H9 (cell line): ENCODE measurements at regions not wholly inside any gene's neighbourhood (a gene's known extent, or its start where the extent isn't known, plus 50 kb on each side); places are given as distances from the start of the nearest gene placed in this dataset.

Experiments
- DNase-seq: peaks from one replicate; pipeline ENCODE4 v3.0.0-alpha.2; 2017
- H2AFZ ChIP-seq: one replicate; pipeline ENCODE4 v1.6.1; 2013; ENCODE audit warnings: mild to moderate bottlenecking, low read length, control low read depth, moderate library complexity
- H2AK5ac ChIP-seq: 2 replicates; pipeline ENCODE4 v1.6.1; 2013; ENCODE audit warnings: low read length, control low read depth, mixed read lengths; ENCODE audit not compliant: insufficient read length
- H2BK120ac ChIP-seq: one replicate; pipeline ENCODE4 v1.6.1; 2013; ENCODE audit warnings: low read depth, mild to moderate bottlenecking, low read length, control low read depth, inconsistent platforms; ENCODE audit not compliant: poor library complexity, severe bottlenecking
- H2BK12ac ChIP-seq: 2 replicates; pipeline ENCODE4 v1.6.1; 2013; ENCODE audit warnings: low read length, control low read depth, mixed read lengths, low read depth; ENCODE audit not compliant: insufficient read length
- H2BK15ac ChIP-seq: 2 replicates; pipeline ENCODE4 v1.6.1; 2013; ENCODE audit warnings: low read depth, low read length, control low read depth
- H2BK20ac ChIP-seq: one replicate; pipeline ENCODE4 v1.6.1; 2013; ENCODE audit warnings: low read depth, mild to moderate bottlenecking, low read length, control low read depth, inconsistent platforms; ENCODE audit not compliant: poor library complexity, severe bottlenecking
- H2BK5ac ChIP-seq: 2 replicates; pipeline ENCODE4 v1.6.1; 2013; ENCODE audit warnings: low read length, control low read depth, mixed read lengths; ENCODE audit not compliant: insufficient read length
- H3K14ac ChIP-seq: 2 replicates; pipeline ENCODE4 v1.6.1; 2013; ENCODE audit warnings: low read length, control low read depth; ENCODE audit not compliant: insufficient read depth
- H3K18ac ChIP-seq: 2 replicates; pipeline ENCODE4 v1.6.1; 2013; ENCODE audit warnings: low read depth, mild to moderate bottlenecking, mixed read lengths, low read length, control low read depth; ENCODE audit not compliant: insufficient read length
- H3K23ac ChIP-seq: 2 replicates; pipeline ENCODE4 v1.6.1; 2013; ENCODE audit warnings: low read length, control low read depth, mixed read lengths, low read depth; ENCODE audit not compliant: insufficient read length
- H3K23me2 ChIP-seq: 2 replicates; pipeline ENCODE4 v1.6.1; 2013; ENCODE audit warnings: low read depth, mild to moderate bottlenecking, mixed read lengths, low read length, control low read depth; ENCODE audit not compliant: insufficient read length, poor library complexity, severe bottlenecking
- H3K27ac ChIP-seq: 2 replicates; pipeline ENCODE4 v1.5.1; 2013; ENCODE audit warnings: low read length, control low read depth, mixed read lengths, low read depth; ENCODE audit not compliant: insufficient read length
- H3K27me3 ChIP-seq: 2 replicates; pipeline ENCODE4 v1.6.1; 2013; ENCODE audit warnings: low read length, control low read depth, inconsistent platforms; ENCODE audit not compliant: insufficient read depth
- H3K4ac ChIP-seq: 2 replicates; pipeline ENCODE4 v1.6.1; 2013; ENCODE audit warnings: low read depth, mild to moderate bottlenecking, control low read depth, inconsistent platforms, low read length, moderate library complexity
- H3K4me1 ChIP-seq: 2 replicates; pipeline ENCODE4 v1.6.1; 2013; ENCODE audit warnings: low read length, control low read depth, inconsistent platforms; ENCODE audit not compliant: insufficient read depth
- H3K4me2 ChIP-seq: 2 replicates; pipeline ENCODE4 v1.6.1; 2013; ENCODE audit warnings: low read length, control low read depth, mixed read lengths; ENCODE audit not compliant: insufficient read length, insufficient read depth
- H3K56ac ChIP-seq: 2 replicates; pipeline ENCODE4 v1.6.1; 2013; ENCODE audit warnings: low read depth, mild to moderate bottlenecking, mixed read lengths, low read length, control low read depth; ENCODE audit not compliant: insufficient read length
- H3K79me1 ChIP-seq: 2 replicates; pipeline ENCODE4 v1.6.1; 2013; ENCODE audit warnings: low read depth, mild to moderate bottlenecking, moderate library complexity, low read length, control low read depth, inconsistent platforms; ENCODE audit not compliant: insufficient read depth, poor library complexity, severe bottlenecking
- H3K79me2 ChIP-seq: 2 replicates; pipeline ENCODE4 v1.6.1; 2013; ENCODE audit warnings: low read length, control low read depth, inconsistent platforms; ENCODE audit not compliant: insufficient read depth
- H3K9ac ChIP-seq: 2 replicates; pipeline ENCODE4 v1.6.1; 2013; ENCODE audit warnings: low read length, control low read depth, mixed read lengths; ENCODE audit not compliant: insufficient read length; ENCODE audit errors: extremely low read depth
- H3K9me3 ChIP-seq: one replicate; pipeline ENCODE4 v1.6.1; 2013; ENCODE audit warnings: low read depth, low read length, inconsistent platforms; ENCODE audit not compliant: control insufficient read depth
- H3T11ph ChIP-seq: one replicate; pipeline ENCODE4 v1.6.1; 2013; ENCODE audit warnings: mild to moderate bottlenecking, low read length, control low read depth, inconsistent platforms
- H4K20me1 ChIP-seq: one replicate; pipeline ENCODE4 v1.6.1; 2013; ENCODE audit not compliant: control insufficient read depth, insufficient read length, insufficient read depth
- H4K5ac ChIP-seq: 2 replicates; pipeline ENCODE4 v1.6.1; 2013; ENCODE audit warnings: low read depth, mild to moderate bottlenecking, mixed read lengths, low read length, control low read depth; ENCODE audit not compliant: insufficient read length
- H4K8ac ChIP-seq: replicated peaks from 2 replicates; pipeline ENCODE4 v1.6.1; 2013; ENCODE audit warnings: low read length, control low read depth, mixed read lengths, low read depth; ENCODE audit not compliant: insufficient read length
- H4K91ac ChIP-seq: 2 replicates; pipeline ENCODE4 v1.6.1; 2013; ENCODE audit warnings: low read depth, mild to moderate bottlenecking, moderate library complexity, mixed read lengths, low read length, control low read depth; ENCODE audit not compliant: insufficient read length
- H3K27ac Mint-ChIP-seq, 3 experiments: 2 replicates in 2 of 3; 3 replicates in 1 of 3; pipeline ENCODE4 v1.8.0; 2020 to 2021; ENCODE audit warnings: mixed read lengths in 3 of 3, mild to moderate bottlenecking in 1 of 3, moderate library complexity in 1 of 3
- H3K27me3 Mint-ChIP-seq: 2 replicates; pipeline ENCODE4 v1.8.0; 2021; ENCODE audit warnings: low read depth, mild to moderate bottlenecking, moderate library complexity, mixed read lengths
- H3K36me3 Mint-ChIP-seq, 3 experiments: 2 replicates in 2 of 3; 3 replicates in 1 of 3; pipeline ENCODE4 v1.8.0; 2020 to 2021; ENCODE audit warnings: low read depth in 3 of 3, mixed read lengths in 3 of 3; ENCODE audit not compliant: insufficient read depth in 1 of 3
- H3K4me1 Mint-ChIP-seq, 2 experiments: 2 replicates each; pipeline ENCODE4 v1.8.0; 2020; ENCODE audit warnings: mixed read lengths in 2 of 2
- H3K4me3 Mint-ChIP-seq, 2 experiments: 2 replicates in 1 of 2; 3 replicates in 1 of 2; pipeline ENCODE4 v1.8.0; 2020 to 2021; ENCODE audit warnings: mild to moderate bottlenecking in 2 of 2, mixed read lengths in 2 of 2, moderate library complexity in 1 of 2
- H3K9me3 Mint-ChIP-seq, 2 experiments: 2 replicates in 1 of 2; 3 replicates in 1 of 2; pipeline ENCODE4 v1.8.0; 2020; ENCODE audit warnings: mild to moderate bottlenecking in 2 of 2, mixed read lengths in 2 of 2, moderate library complexity in 1 of 2
- WGBS: extraction: QIAGEN DNeasy Blood & Tissue Kit; methylation state at CpG from one replicate; pipeline ENCODE4 v1.1.7; 2013; ENCODE audit warnings: missing lambda C conversion rate, low lambda C conversion rate, mixed read lengths; ENCODE audit not compliant: insufficient read length; ENCODE audit errors: extremely low coverage; 5-methylcytosine and 5-hydroxymethylcytosine counted together
- TF ChIP-seq, protein P1 (sequence below): fragments of 200-600 bp; sonication (generic); conservative IDR thresholded peaks from 3 replicates; pipeline ENCODE4 v1.8.0; 2021; ENCODE audit warnings: antibody characterized with exemption, mild to moderate bottlenecking

DNA sequence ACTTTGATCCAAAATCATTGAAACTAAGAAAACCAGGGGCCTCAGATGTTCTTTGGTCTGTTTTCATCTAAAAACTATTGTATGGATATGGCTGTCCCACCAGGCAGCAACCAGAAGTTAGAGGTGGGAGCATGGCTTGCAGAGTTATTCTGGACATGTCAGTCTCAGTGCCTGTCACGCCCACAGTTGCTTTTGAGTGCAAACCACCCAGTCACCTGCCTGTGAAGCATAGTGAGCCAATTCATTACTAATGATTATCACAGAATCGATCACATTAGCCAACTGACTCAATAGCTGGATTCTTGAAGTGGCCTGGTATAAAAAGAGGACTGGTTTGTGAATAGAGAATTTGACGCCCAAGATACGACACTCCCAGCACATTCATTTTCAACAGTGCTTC is 104.2 kb upstream of the SORBS2 start:
- no peak overlapping the region for H2BK12ac ChIP-seq
- H3K14ac ChIP-seq: no peak overlapping the region
- DNase-seq: no peak
- Mint-ChIP-seq H3K4me1 (peaks cover 36 to 38% of the 10 kb centered on the region in 2 experiments), H3K9me3 (no peaks in the 10 kb centered on the region), H3K27ac (no peak overlapping the region; a peak in 1 of 7 replicates), H3K36me3 (no peaks in the 10 kb centered on the region), H3K4me3 (no peak overlapping the region), H3K27me3 (no peaks in the 10 kb centered on the region)
- no peak overlapping the region for H2AFZ ChIP-seq
- H4K20me1 ChIP-seq: no peaks in the 10 kb centered on the region
- no peak overlapping the region for H3K4ac ChIP-seq
- H3K4me1 ChIP-seq: peaks cover 5% of the 10 kb centered on the region; the same call in 1 of the 2 replicates
- H3K27me3 ChIP-seq: no peaks in the 10 kb centered on the region
- H3K18ac ChIP-seq: no peak overlapping the region
- no CpG with 5 or more reads among the region's 4 CpGs for WGBS
- H2BK15ac ChIP-seq: no peak overlapping the region
- H3K23ac ChIP-seq: no peak overlapping the region
- H2BK120ac ChIP-seq: no peak overlapping the region
- no peak overlapping the region for H2BK5ac ChIP-seq
- H3K9me3 ChIP-seq: no peaks in the 10 kb centered on the region
- H4K91ac ChIP-seq: no peak overlapping the region
- H4K5ac ChIP-seq: no peak overlapping the region
- H2BK20ac ChIP-seq: no peak overlapping the region
- no peaks in the 10 kb centered on the region for H3K23me2 ChIP-seq
- no peak overlapping the region for H3K56ac ChIP-seq
- no peak overlapping the region for H4K8ac ChIP-seq
- H3K79me2 ChIP-seq: no peaks in the 10 kb centered on the region
- H2AK5ac ChIP-seq: no peak overlapping the region
- no peak overlapping the region for H3T11ph ChIP-seq
- H3K79me1 ChIP-seq: no peaks in the 10 kb centered on the region
- no peak overlapping the region for H3K4me2 ChIP-seq
- TF ChIP-seq, protein P1, sequence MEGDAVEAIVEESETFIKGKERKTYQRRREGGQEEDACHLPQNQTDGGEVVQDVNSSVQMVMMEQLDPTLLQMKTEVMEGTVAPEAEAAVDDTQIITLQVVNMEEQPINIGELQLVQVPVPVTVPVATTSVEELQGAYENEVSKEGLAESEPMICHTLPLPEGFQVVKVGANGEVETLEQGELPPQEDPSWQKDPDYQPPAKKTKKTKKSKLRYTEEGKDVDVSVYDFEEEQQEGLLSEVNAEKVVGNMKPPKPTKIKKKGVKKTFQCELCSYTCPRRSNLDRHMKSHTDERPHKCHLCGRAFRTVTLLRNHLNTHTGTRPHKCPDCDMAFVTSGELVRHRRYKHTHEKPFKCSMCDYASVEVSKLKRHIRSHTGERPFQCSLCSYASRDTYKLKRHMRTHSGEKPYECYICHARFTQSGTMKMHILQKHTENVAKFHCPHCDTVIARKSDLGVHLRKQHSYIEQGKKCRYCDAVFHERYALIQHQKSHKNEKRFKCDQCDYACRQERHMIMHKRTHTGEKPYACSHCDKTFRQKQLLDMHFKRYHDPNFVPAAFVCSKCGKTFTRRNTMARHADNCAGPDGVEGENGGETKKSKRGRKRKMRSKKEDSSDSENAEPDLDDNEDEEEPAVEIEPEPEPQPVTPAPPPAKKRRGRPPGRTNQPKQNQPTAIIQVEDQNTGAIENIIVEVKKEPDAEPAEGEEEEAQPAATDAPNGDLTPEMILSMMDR: no peak
- no peak overlapping the region for H3K9ac ChIP-seq
- no peak overlapping the region for H3K27ac ChIP-seq
